ENCODE measurements at regions not wholly inside any gene's neighbourhood (a gene's known extent, or its start where the extent isn't known, plus 50 kb on each side); places are given as distances from the start of the nearest gene placed in this dataset.

GRCh38 chr2:18198677-18199076, 320.2 kb downstream of the KCNS3 start:
- DNase-seq = no peak

- no peak for DNase-seq
Observed at GRCh38 chr2:18194161-18194560, 315.7 kb downstream of the KCNS3 start.

GRCh38 chr2:18186816-18187613, 308.5 kb downstream of the KCNS3 start:
- no peak for DNase-seq

- DNase-seq = no peak
Observed at GRCh38 chr2:18182861-18183260, 304.4 kb downstream of the KCNS3 start.

- DNase-seq = no peak
Observed at GRCh38 chr2:18180912-18181311, 302.4 kb downstream of the KCNS3 start.

- DNase-seq = no peak
Observed at GRCh38 chr2:18180031-18180610, 301.7 kb downstream of the KCNS3 start.

- peak in 9 of 58 donors; percentile 1 to 19 (median 5) for DNase-seq
Observed at GRCh38 chr2:18178736-18179349, 300.4 kb downstream of the KCNS3 start.

- DNase-seq = no peak
Observed at GRCh38 chr2:18176679-18177215, 298.3 kb downstream of the KCNS3 start.

GRCh38 chr2:18172607-18173006, 294.1 kb downstream of the KCNS3 start:
- DNase-seq = peak in 1 of 58 donors; percentile 0

GRCh38 chr2:18171191-18172139, 293.0 kb downstream of the KCNS3 start:
- peak in 1 of 58 donors; percentile 0 for DNase-seq

- DNase-seq = no peak
Observed at GRCh38 chr2:18170642-18171041, 292.2 kb downstream of the KCNS3 start.

GRCh38 chr2:18169893-18170175, 291.4 kb downstream of the KCNS3 start:
- DNase-seq = no peak

GRCh38 chr2:18169121-18169892, 290.8 kb downstream of the KCNS3 start:
- no peak for DNase-seq

- DNase-seq = no peak
Observed at GRCh38 chr2:18167871-18168270, 289.4 kb downstream of the KCNS3 start.

- DNase-seq = no peak
Observed at GRCh38 chr2:18161681-18162080, 283.2 kb downstream of the KCNS3 start.

- no peak for DNase-seq
Observed at GRCh38 chr2:18159896-18160295, 281.4 kb downstream of the KCNS3 start.

GRCh38 chr2:18156421-18156820, 278.0 kb downstream of the KCNS3 start:
- no peak for DNase-seq

- DNase-seq = no peak
Observed at GRCh38 chr2:18156002-18156401, 277.5 kb downstream of the KCNS3 start.

- DNase-seq = no peak
Observed at GRCh38 chr2:18154812-18155211, 276.3 kb downstream of the KCNS3 start.

- DNase-seq = no peak
Observed at GRCh38 chr2:18154259-18154658, 275.8 kb downstream of the KCNS3 start.

GRCh38 chr2:18153741-18154140, 275.3 kb downstream of the KCNS3 start:
- no peak for DNase-seq
